CD14-positive monocyte (primary cell): ENCODE measurements at regions not wholly inside any gene's neighbourhood (a gene's known extent, or its start where the extent isn't known, plus 50 kb on each side); places are given as distances from the start of the nearest gene placed in this dataset.

ENCODE experiments used
- DNase-seq, 3 donors: peaks; one replicate each; pipeline ENCODE4 v3.0.0-alpha.2; 2011 to 2022
- H2AFZ ChIP-seq: 2 replicates; pipeline ENCODE4 v1.6.0; 2012; ENCODE audit warnings: mild to moderate bottlenecking, low read depth, low read length, inconsistent platforms; ENCODE audit not compliant: insufficient read depth, poor library complexity, severe bottlenecking
- H3K27ac ChIP-seq, 2 donors: 1 replicate in 1 of 2; 2 replicates in 1 of 2; pipeline ENCODE4 v1.5.1; 2012 to 2013; ENCODE audit warnings: low read length in 2 of 2, control low read depth in 1 of 2, inconsistent platforms in 1 of 2, low read depth in 1 of 2, mild to moderate bottlenecking in 1 of 2
- H3K27me3 ChIP-seq, 2 donors: one replicate each; pipeline versions ENCODE4 v1.6.0 to v1.6.1; 2011 to 2013; ENCODE audit warnings: low read length in 2 of 2; ENCODE audit not compliant: control insufficient read depth in 2 of 2, insufficient read depth in 2 of 2
- H3K36me3 ChIP-seq, 2 donors: replicated peaks in 1 of 2; 1 replicate in 1 of 2; 2 replicates in 1 of 2; pipeline versions ENCODE4 v1.5.1 to v1.6.1; 2012 to 2013; ENCODE audit warnings: low read length in 2 of 2, control low read depth in 1 of 2, inconsistent platforms in 1 of 2, mild to moderate bottlenecking in 1 of 2; ENCODE audit not compliant: insufficient read depth in 2 of 2, control insufficient read depth in 1 of 2
- H3K4me1 ChIP-seq, 2 donors: 1 replicate in 1 of 2; 2 replicates in 1 of 2; pipeline versions ENCODE4 v1.5.1 to v1.6.1; 2012 to 2013; ENCODE audit warnings: low read length in 2 of 2, control low read depth in 1 of 2, inconsistent platforms in 1 of 2, mild to moderate bottlenecking in 1 of 2, moderate library complexity in 1 of 2; ENCODE audit not compliant: insufficient read depth in 2 of 2, control insufficient read depth in 1 of 2
- H3K4me2 ChIP-seq: replicated peaks from 2 replicates; pipeline ENCODE3; 2012; ENCODE audit warnings: low read length, moderate library complexity, mild to moderate bottlenecking; ENCODE audit not compliant: poor library complexity, severe bottlenecking; ENCODE audit errors: extremely low read depth
- H3K4me3 ChIP-seq, 3 experiments: fragments of 200-600 bp in 1 of 3; sonication (generic) in 1 of 3; replicated peaks in 1 of 3; 1 replicate in 2 of 3; 2 replicates in 1 of 3; pipeline ENCODE4 v1.5.1; 2011 to 2013; ENCODE audit warnings: low read length in 3 of 3, mild to moderate bottlenecking in 3 of 3, control low read depth in 2 of 3, low read depth in 2 of 3, inconsistent platforms in 1 of 3, moderate library complexity in 1 of 3
- H3K79me2 ChIP-seq: 2 replicates; pipeline ENCODE4 v1.6.0; 2012; ENCODE audit warnings: mild to moderate bottlenecking, control low read depth, inconsistent platforms, low read length, moderate library complexity; ENCODE audit not compliant: insufficient read depth
- H3K9ac ChIP-seq: 2 replicates; pipeline ENCODE4 v1.6.0; 2017; ENCODE audit warnings: low read length, mild to moderate bottlenecking; ENCODE audit not compliant: insufficient read depth, poor library complexity, severe bottlenecking
- H3K9me3 ChIP-seq, 2 donors: replicated peaks in 1 of 2; 1 replicate in 1 of 2; 2 replicates in 1 of 2; pipeline versions ENCODE4 v1.5.1 to v1.6.1; 2012 to 2013; ENCODE audit warnings: low read length in 2 of 2, control low read depth in 1 of 2; ENCODE audit not compliant: control insufficient read depth in 1 of 2, insufficient read depth in 1 of 2
- H4K20me1 ChIP-seq: 2 replicates; pipeline ENCODE4 v1.6.0; 2012; ENCODE audit warnings: mild to moderate bottlenecking, low read length, control low read depth, moderate library complexity; ENCODE audit not compliant: insufficient read depth
- H3K27ac Mint-ChIP-seq, 7 donors: one replicate each; pipeline ENCODE4 v1.8.0; 2020; ENCODE audit warnings: mild to moderate bottlenecking in 7 of 7, mixed read lengths in 7 of 7, moderate library complexity in 6 of 7, inconsistent platforms in 2 of 7
- H3K27me3 Mint-ChIP-seq, 3 donors: one replicate each; pipeline ENCODE4 v1.8.0; 2021 to 2022; ENCODE audit warnings: low read depth in 3 of 3, mild to moderate bottlenecking in 3 of 3, mixed read lengths in 3 of 3, moderate library complexity in 3 of 3, inconsistent platforms in 1 of 3
- H3K36me3 Mint-ChIP-seq, 2 donors: one replicate each; pipeline ENCODE4 v1.8.0; 2020; ENCODE audit warnings: mixed read lengths in 2 of 2, inconsistent platforms in 1 of 2, mild to moderate bottlenecking in 1 of 2
- H3K4me1 Mint-ChIP-seq: one replicate; pipeline ENCODE4 v1.8.0; 2020; ENCODE audit warnings: mild to moderate bottlenecking, mixed read lengths
- H3K4me3 Mint-ChIP-seq, 2 donors: one replicate each; pipeline ENCODE4 v1.8.0; 2020; ENCODE audit warnings: mild to moderate bottlenecking in 2 of 2, mixed read lengths in 2 of 2, moderate library complexity in 1 of 2
- H3K9me3 Mint-ChIP-seq, 7 donors: one replicate each; pipeline ENCODE4 v1.8.0; 2020 to 2022; ENCODE audit warnings: mixed read lengths in 7 of 7, mild to moderate bottlenecking in 6 of 7, moderate library complexity in 6 of 7, inconsistent platforms in 2 of 7
- CTCF ChIP-seq: fragments of 200-600 bp; IDR thresholded peaks from one replicate; pipeline ENCODE4 v1.8.0; 2022; ENCODE audit warnings: antibody characterized with exemption, mild to moderate bottlenecking
- WGBS: methylation state at CpG from one replicate; pipeline ENCODE4 v1.1.5; 2013; ENCODE audit warnings: missing lambda C conversion rate; ENCODE audit not compliant: insufficient coverage; 5-methylcytosine and 5-hydroxymethylcytosine counted together
- intact Hi-C, 2 donors: fragments of 100-400 bp; cut with micrococcal nuclease; formaldehyde crosslinking; loops; one replicate each; pipeline versions ENCODE4 v1.15.0 to v1.15.1; 2023

DNA sequence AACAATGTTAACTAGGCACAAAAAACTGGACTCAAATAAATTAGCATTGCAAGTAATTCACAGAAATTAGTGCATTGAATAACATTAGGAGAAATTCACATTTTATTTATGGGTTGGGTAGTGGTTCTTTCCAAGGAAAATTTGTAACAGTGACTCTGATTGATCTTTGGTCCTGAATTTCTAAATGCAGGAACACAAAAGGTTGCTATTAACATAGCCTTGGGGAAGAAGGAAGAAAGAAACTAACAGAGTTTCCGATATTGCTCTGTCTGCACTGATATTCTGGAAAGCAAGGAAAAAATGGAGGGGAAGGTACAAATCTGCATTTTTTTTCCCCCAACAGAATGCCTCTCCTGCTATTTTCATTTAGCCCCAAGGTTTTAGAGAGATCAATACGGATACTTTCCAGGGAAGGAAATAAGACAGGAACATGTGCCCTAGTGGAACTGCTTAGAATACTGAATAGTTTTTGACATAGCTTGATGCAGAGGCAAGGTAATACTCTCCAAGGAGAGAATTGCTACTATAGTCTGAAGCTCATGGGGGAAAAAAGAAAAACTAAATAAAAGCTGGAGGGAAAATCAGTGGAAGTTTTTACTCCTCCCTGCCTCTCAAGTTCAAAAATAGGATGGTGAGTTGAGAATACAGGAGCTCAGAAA lies 490.1 kb downstream of the RAPGEF2 start:
- Histone ChIP-seq H3K4me1 (no peaks in the 10 kb centered on the region), H3K9me3 (no peaks in the 10 kb centered on the region), H3K36me3 (no peaks in the 10 kb centered on the region), H3K27ac (no peak overlapping the region), H3K9ac (no peak overlapping the region), H3K27me3 (no peaks in the 10 kb centered on the region), H3K4me2 (no peak overlapping the region), H2AFZ (no peak overlapping the region), H3K79me2 (no peaks in the 10 kb centered on the region), H4K20me1 (no peaks in the 10 kb centered on the region), H3K4me3 (no peak overlapping the region)
- no peak for TF ChIP-seq CTCF
- Mint-ChIP-seq H3K27me3 (peaks cover 0 to 1% (median 0%) of the 10 kb centered on the region in 3 donors), H3K9me3 (no peaks in the 10 kb centered on the region), H3K36me3 (no peaks in the 10 kb centered on the region), H3K4me3 (no peak overlapping the region), H3K4me1 (no peaks in the 10 kb centered on the region), H3K27ac (no peak overlapping the region)
- no CpG with 5 or more reads among the region's 2 CpGs for WGBS
- no peak for DNase-seq
- intact Hi-C loops, result no loop called here

DNA sequence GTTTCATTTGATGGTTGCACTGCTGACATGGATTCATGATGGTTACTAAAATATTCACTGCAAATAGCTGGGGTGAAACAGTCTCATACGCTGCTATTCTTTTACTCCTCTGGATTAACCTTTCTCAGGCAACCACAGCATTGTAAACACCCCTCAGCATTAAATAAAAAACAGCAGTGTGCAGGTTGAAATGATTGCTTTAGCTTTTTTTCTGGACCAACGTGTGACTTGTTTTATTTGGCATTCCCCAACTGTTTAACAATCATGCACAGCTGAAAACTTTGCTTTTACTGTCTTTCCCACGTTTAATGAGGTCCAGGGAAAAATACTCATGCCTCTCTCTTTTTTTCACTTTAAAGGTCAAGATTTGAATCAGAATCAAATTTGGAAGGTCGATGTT lies 490.8 kb downstream of the RAPGEF2 start:
- no peaks in the 10 kb centered on the region for H3K36me3 Mint-ChIP-seq
- H3K4me2 ChIP-seq, result no peak overlapping the region
- H3K79me2 ChIP-seq, result no peaks in the 10 kb centered on the region
- H3K27me3 ChIP-seq, result no peaks in the 10 kb centered on the region
- H3K4me1 Mint-ChIP-seq, result no peaks in the 10 kb centered on the region
- no peak overlapping the region for H3K4me3 ChIP-seq
- H3K9me3 ChIP-seq, result no peaks in the 10 kb centered on the region
- no peaks in the 10 kb centered on the region for H4K20me1 ChIP-seq
- no peaks in the 10 kb centered on the region for H3K9me3 Mint-ChIP-seq
- DNase-seq, result no peak
- H3K27me3 Mint-ChIP-seq, result peaks cover 0 to 1% (median 0%) of the 10 kb centered on the region in 3 donors
- H3K27ac Mint-ChIP-seq, result no peak overlapping the region
- intact Hi-C loops, result no loop called here
- H2AFZ ChIP-seq, result no peak overlapping the region
- H3K27ac ChIP-seq, result no peak overlapping the region
- 50% methylated on average over 2 of the region's 4 CpGs for WGBS
- H3K4me1 ChIP-seq, result no peaks in the 10 kb centered on the region
- TF ChIP-seq CTCF, result no peak
- no peak overlapping the region for H3K9ac ChIP-seq
- no peak overlapping the region for H3K4me3 Mint-ChIP-seq
- no peaks in the 10 kb centered on the region for H3K36me3 ChIP-seq
